ENCODE measurements at regions not wholly inside any gene's neighbourhood (a gene's known extent, or its start where the extent isn't known, plus 50 kb on each side); places are given as distances from the start of the nearest gene placed in this dataset.

DNA sequence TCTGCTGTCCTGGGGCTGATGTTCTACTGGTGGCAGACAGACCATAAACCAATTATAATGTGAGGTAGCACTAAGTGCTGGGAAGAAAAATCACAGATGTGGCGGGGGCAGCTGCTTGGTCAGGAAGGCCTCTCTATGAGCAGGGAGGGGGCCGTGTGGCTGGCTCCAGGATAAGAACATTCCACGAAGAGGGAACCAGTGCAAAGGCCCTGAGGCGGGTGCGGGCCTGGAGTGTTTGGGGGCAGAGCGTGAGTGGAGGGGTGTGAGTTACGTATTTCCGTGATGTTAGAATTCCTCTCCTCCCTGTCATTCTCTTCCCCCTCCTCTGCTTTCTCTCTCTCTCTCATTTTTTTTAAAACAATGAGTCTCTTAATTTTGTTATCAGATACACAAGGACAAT is 67.2 kb downstream of the CEBPB start:
- DNase-seq (ENCODE audit: low read depth, low spot score), result no peak
- ChIA-PET CTCF (interaction anchor here (1.0 kb wide), 1 partner anchor 207 kb away, joined by 3 read pairs; no protein-coding TSS in a partner anchor), POLR2A (no interaction called here)
- H3K4me3 ChIP-seq (ENCODE audit: low read depth, low read length), result no peak overlapping the region
- no peak for TF ChIP-seq CTCF (IDR thresholded peaks at IDR 0.05; ENCODE audit: insufficient read depth, low read length, missing control alignments)

GRCh38 chr20:50258790-50259483 is 68.3 kb downstream of the CEBPB start:
- no peak for DNase-seq (ENCODE audit: low read depth, low spot score)
- no peak overlapping the region for H3K4me3 ChIP-seq (ENCODE audit: low read depth, low read length)
- TF ChIP-seq CTCF (IDR thresholded peaks at IDR 0.05; ENCODE audit: insufficient read depth, low read length, missing control alignments), result no peak
- CTCF ChIA-PET, result interaction anchor here (1.0 kb wide), 1 partner anchor 206 kb away, joined by 3 read pairs; no protein-coding TSS in a partner anchor
- POLR2A ChIA-PET, result no interaction called here

GRCh38 chr20:50259705-50260478 is 69.3 kb downstream of the CEBPB start:
- CTCF ChIA-PET, result interaction anchor here (0.9 to 1.6 kb wide), 2 partner anchors 8 to 204 kb away, joined by 3 to 6 read pairs; no protein-coding TSS in a partner anchor
- no peak for DNase-seq (ENCODE audit: low read depth, low spot score)
- POLR2A ChIA-PET, result no interaction called here
- H3K4me3 ChIP-seq (ENCODE audit: low read depth, low read length), result no peak overlapping the region
- no peak for TF ChIP-seq CTCF (IDR thresholded peaks at IDR 0.05; ENCODE audit: insufficient read depth, low read length, missing control alignments)

DNA sequence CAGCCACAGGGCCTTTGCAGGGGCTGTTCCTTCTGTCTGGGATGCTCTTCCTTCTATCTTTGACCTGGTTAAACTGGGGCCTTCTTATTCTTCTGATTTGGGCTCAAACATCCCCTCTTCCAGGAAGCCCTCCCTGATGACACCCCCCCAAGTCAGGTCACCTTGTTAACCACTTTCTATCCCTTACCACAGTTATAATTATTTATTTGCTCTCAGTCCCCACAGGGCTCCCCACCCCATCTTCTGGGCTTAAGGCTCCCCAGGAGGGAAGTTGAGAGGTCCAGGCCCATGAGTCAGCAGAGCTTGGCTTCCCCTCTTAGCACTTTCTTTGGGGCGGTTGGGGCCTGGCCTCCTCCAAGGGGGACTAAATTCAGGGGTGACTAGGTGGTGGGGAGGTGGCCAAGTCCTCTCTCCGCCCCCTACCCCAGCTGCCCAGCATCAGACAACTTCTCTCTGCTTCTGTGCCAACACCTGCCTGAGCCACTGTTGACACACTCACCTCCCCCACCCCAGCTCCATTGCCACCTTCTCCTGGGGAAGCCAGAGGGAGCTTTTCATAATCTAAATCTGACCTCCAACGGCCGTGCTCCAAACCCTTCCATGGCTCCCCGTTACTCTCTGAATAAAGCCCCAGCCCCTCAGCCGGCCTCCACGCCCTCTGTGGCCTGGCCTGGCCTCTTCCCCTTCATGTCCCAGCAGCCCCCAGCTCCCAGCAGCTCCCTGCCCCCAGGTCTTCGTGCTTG is 70.0 kb downstream of the CEBPB start:
- ChIA-PET CTCF (interaction anchor here (0.9 to 1.6 kb wide), 2 partner anchors 9 to 204 kb away, joined by 3 to 6 read pairs; no protein-coding TSS in a partner anchor), POLR2A (no interaction called here)
- DNase-seq (ENCODE audit: low read depth, low spot score), result no peak
- H3K4me3 ChIP-seq (ENCODE audit: low read depth, low read length), result no peak overlapping the region
- no peak for TF ChIP-seq CTCF (IDR thresholded peaks at IDR 0.05; ENCODE audit: insufficient read depth, low read length, missing control alignments)

DNA sequence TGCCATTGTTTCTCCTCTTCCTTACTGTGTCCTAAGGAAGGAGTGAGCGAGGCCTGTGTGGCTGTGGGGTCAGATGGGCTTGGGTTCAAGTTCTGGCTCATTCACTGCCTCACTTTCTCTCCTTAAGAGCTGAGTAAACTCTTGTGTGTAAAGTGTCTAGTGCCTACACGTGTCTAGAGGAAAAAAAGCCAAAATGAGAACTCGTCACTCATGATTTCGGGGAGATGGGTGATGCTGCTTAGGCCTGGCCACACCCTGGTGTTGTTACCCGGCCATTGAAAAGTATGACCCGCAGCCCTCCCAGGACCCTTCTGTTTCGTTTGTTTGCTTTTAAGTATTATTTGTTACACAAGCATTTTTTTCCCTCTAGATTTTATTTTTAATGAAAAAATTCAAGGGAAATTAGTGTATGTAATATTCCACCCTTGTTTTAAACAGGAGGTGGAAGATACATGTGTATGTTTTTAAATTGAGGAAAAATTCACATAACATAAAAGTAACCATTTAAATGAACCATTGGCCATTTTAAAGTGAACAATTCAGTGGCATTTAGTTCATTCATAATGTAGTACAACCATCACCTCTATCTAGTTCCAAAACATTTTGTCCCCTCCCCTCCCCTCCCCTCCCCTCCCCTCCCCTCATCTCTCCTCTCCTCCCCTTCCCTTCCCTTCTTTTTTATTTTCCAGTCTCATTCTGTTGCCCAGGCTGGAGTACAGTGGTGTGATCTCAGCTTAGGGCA is 71.0 kb downstream of the CEBPB start:
- ChIA-PET CTCF (no interaction called here), POLR2A (no interaction called here)
- no peak for TF ChIP-seq CTCF (IDR thresholded peaks at IDR 0.05; ENCODE audit: insufficient read depth, low read length, missing control alignments)
- no peak for DNase-seq (ENCODE audit: low read depth, low spot score)
- no peak overlapping the region for H3K4me3 ChIP-seq (ENCODE audit: low read depth, low read length)

Data from AG04449 (cell line).